ENCODE measurements at regions not wholly inside any gene's neighbourhood (a gene's known extent, or its start where the extent isn't known, plus 50 kb on each side); places are given as distances from the start of the nearest gene placed in this dataset.

DNA sequence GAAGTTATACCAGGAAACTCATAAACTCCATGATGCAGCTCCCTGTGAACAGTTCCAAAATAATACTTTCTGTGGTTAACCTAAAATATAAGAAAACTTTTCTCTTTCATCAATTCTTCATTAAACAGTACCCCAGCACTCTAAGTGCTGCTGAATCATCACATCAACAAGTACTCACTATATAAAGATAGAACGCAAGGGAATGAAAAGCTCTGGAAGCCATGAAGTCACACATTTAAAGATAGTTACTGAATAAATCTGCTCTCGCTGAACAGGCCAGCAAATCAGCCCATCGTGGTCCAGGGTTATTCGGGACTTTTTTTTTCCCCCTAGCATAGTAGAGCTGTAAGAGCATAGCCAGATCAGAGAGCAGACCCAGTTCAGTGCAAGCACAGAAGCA, 254.3 kb downstream of the IPMK start:
- DNase-seq (ENCODE audit: low spot score in 2 of 2) (no peak), ATAC-seq (ENCODE audit: low read depth) (no peak)
- Mint-ChIP-seq H3K4me3 (no peak overlapping the region), H3K36me3 (no peaks in the 10 kb centered on the region), H3K27ac (no peak overlapping the region), H3K27me3 (no peaks in the 10 kb centered on the region), H3K4me1 (no peaks in the 10 kb centered on the region), H3K9me3 (no peaks in the 10 kb centered on the region)

DNA sequence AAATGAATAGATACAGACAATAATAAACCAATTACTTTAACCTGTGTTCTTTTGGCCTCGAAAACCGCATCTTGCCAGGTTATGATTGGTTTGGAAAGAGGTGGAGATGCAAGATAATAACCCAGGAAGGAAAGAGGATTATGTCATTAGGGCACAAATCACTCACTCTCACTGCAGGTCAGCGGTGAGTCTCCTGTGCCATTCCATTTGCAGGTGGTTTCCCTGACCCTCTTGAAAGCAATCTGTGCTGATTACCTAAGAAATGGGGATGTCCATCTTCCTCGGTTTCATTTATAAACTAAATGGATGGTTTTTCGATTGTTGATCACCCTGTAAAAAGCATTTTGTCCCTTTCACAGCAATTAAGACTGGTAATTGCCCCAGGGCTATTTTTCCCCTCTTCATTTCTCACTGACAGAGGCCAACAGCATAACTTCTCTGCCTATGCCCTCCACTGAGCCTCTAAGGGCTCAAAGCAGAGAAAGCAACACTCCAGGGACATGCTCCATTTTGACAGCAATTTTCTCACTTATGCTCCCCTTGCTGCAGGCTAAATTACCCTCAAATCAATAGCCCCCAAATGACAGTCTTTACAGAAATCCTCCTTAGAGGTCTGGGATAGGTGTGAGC, 257.5 kb downstream of the IPMK start:
- Mint-ChIP-seq H3K27me3 (no peaks in the 10 kb centered on the region), H3K36me3 (no peaks in the 10 kb centered on the region), H3K4me1 (no peaks in the 10 kb centered on the region), H3K4me3 (no peak overlapping the region), H3K27ac (no peak overlapping the region), H3K9me3 (no peaks in the 10 kb centered on the region)
- DNase-seq (ENCODE audit: low spot score in 2 of 2) (no peak), ATAC-seq (ENCODE audit: low read depth) (no peak)

DNA sequence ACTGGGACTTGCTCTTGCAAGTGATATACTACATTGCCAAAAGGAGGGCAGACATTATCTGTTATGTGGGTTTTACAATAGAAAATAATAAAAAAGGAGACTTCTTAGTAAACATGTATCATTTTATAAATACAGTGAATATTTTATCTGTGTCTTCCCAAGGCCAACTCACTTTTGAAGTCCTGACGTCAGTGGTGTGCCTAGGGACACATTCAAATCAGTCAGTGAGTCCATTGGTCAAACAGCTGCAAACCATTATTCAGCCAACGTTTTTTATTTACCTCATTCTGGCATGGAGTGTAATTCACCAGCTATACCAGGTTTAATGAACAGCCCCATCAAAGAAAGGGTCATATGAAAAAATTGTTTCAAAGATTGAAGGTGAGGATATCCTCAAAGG, 263.7 kb downstream of the IPMK start:
- Mint-ChIP-seq H3K9me3 (no peaks in the 10 kb centered on the region), H3K27me3 (peaks cover 3% of the 10 kb centered on the region), H3K4me1 (no peaks in the 10 kb centered on the region), H3K27ac (no peak overlapping the region), H3K36me3 (no peaks in the 10 kb centered on the region), H3K4me3 (no peak overlapping the region)
- ATAC-seq (ENCODE audit: low read depth) (no peak), DNase-seq (ENCODE audit: low spot score in 2 of 2) (no peak)

DNA sequence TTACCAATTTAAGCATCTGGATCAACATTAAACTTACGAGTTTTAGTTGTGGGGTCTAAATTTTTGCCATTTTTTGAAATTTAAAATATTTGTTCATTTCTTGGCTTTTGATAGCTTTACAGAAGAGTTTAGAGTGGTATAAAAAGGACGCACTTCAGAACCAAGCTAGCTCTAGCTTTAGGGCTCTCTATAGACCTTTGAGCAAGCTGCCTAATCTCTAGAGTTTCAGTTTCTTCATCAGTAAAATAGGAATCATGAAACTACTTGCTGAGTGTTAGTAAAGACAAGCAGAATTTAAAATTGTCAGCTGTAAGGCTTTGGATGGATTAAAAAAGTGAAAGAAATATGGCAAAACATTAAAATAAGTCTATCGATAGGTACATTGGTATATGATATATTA, 266.5 kb downstream of the IPMK start:
- Mint-ChIP-seq H3K9me3 (no peaks in the 10 kb centered on the region), H3K36me3 (no peaks in the 10 kb centered on the region), H3K4me1 (no peaks in the 10 kb centered on the region), H3K4me3 (no peak overlapping the region), H3K27ac (no peak overlapping the region), H3K27me3 (peaks cover 3% of the 10 kb centered on the region)
- ATAC-seq (ENCODE audit: low read depth), result no peak
- no peak for DNase-seq (ENCODE audit: low spot score in 2 of 2)

DNA sequence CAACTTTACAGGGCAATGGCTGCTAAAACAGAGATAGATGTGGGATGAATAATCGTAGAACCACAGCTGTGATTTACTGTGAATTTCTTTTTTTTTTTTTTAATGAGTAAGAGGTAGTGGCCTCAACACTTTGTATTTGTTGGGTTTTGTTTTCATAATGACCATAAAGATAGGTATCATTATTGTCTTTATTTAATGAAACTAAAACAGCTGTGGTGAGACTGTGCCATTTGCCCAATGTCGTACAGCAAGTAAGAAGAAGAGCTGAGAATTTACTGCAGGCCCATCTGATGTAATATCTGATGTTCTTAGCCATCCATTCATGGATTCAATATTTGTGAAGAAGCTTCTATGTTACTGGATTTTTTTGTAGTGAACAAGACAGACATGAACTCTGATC, 271.2 kb downstream of the IPMK start:
- no peak for ATAC-seq (ENCODE audit: low read depth)
- no peaks in the 10 kb centered on the region for H3K4me1 Mint-ChIP-seq
- H3K4me3 Mint-ChIP-seq, result no peak overlapping the region

DNA sequence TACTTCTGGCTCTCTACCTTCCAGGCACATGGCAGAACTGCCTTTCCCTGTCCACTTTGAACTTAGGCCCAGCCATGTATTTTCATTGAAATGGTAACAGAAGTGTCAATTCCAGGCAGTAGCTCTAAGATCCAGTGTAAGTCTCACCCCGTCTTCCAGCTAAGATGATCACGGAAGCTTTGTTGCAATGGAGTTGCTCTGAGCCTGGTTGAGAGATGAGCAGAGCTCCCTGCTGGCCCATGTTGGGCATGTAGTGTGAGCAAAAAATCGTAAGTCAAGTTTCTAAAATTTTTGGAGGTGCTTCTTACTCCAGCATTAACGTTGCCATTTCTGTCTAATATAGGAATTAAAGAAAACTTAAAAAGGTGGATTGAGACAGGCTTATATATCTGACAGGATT, 274.4 kb downstream of the IPMK start:
- Mint-ChIP-seq H3K9me3 (peaks cover 2% of the 10 kb centered on the region), H3K27ac (no peak overlapping the region), H3K4me3 (no peak overlapping the region), H3K36me3 (no peaks in the 10 kb centered on the region), H3K27me3 (no peaks in the 10 kb centered on the region), H3K4me1 (no peaks in the 10 kb centered on the region)
- ATAC-seq (ENCODE audit: low read depth) (no peak), DNase-seq (ENCODE audit: low spot score in 2 of 2) (no peak)

More for the DNA sequence above, 271.2 kb downstream of the IPMK start:
- DNase-seq (ENCODE audit: low spot score in 2 of 2), result no peak
- H3K27me3 Mint-ChIP-seq, result no peaks in the 10 kb centered on the region
- no peaks in the 10 kb centered on the region for H3K36me3 Mint-ChIP-seq
- H3K9me3 Mint-ChIP-seq, result peaks cover 2% of the 10 kb centered on the region
- H3K27ac Mint-ChIP-seq, result no peak overlapping the region

DNA sequence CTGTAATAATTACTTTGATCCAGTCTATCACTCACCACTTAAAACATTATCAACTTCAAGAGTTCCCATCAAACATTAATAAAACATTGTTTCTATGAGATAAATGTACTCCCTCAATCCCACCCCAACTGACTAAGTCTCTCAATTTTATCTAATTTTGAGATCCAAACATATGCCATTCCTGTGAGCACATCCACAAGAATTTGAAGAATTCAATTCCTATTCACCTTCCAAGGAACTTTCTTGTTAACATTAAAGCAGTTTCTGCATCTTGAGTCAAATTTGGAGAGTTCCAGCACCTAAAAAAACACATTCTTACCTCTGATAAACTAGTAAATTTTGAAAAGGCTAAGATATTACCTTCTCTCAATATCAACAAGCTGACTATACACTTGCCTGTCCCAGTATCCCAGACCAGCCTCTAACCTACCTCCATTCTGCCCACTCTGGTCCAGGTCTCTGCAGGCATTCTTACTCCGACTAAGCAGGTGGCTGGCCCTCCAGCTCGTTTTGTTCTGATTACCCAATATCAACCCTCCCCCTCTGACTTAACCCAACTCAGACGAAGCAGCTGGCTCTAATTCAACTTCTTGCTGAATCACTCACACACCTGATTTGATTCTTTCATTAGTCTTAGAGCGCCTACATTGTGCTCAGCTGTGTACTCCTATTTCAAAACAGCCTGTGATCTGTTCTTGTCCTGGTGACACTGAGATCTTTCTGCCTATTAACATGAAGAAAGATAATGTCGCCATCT, 275.2 kb downstream of the IPMK start:
- H3K27ac Mint-ChIP-seq, result no peak overlapping the region
- DNase-seq (ENCODE audit: low spot score in 2 of 2), result no peak
- H3K36me3 Mint-ChIP-seq, result no peaks in the 10 kb centered on the region
- no peak overlapping the region for H3K4me3 Mint-ChIP-seq
- no peaks in the 10 kb centered on the region for H3K4me1 Mint-ChIP-seq
- H3K27me3 Mint-ChIP-seq, result no peaks in the 10 kb centered on the region
- ATAC-seq (ENCODE audit: low read depth), result no peak
- peaks cover 2% of the 10 kb centered on the region for H3K9me3 Mint-ChIP-seq

DNA sequence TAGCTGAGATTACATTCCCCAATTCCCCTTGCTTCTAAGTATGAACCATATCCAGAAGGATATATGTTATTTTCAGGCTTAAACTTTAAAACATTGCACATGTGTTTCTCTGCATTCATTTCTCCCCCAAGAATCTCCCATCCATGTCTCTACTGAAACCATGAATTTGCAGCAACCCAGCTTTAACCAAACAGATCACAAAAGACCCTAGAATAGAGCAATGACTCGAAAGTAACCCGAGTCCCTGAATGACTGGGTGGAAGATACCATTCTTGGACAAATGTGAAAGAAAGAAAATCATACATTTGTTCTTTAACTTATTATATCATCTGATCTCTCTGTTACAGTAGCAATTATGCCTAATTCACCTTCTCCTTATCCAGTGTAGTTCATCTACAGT, 278.7 kb downstream of the IPMK start:
- no peaks in the 10 kb centered on the region for H3K36me3 Mint-ChIP-seq
- no peaks in the 10 kb centered on the region for H3K9me3 Mint-ChIP-seq
- H3K27ac Mint-ChIP-seq, result no peak overlapping the region
- no peaks in the 10 kb centered on the region for H3K4me1 Mint-ChIP-seq
- ATAC-seq (ENCODE audit: low read depth) (no peak), DNase-seq (ENCODE audit: low spot score in 2 of 2) (no peak)
- no peak overlapping the region for H3K4me3 Mint-ChIP-seq
- H3K27me3 Mint-ChIP-seq, result no peaks in the 10 kb centered on the region

DNA sequence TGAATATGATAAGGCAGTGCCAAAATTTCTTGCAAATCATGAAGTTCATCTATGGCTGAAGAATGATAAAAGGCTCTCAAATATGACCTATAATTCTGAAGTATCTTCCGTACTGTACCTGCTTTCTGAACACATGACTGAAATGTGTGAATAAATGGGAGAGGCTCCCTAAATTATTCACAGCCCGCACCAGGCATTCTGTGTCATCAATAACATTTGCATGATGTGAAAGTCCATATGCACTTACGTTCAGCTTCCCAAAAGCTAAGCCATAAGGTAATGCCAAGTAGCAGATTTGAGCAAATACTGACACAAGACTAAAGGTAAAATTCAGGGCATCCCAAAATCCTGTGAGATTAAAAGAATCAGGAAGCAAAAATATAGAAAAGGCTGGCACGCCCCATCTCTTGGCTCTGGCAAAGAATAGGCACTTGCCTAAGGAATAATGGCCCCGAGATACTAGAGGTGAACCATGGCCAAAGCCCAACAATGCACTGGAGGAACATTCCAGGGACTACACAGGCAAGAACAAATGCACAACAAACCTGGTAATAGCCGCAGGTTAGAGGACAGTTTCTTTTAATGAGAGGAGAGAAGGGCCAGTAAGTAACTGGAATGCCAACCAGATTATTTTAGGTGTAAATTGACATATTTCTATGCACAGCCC, 280.5 kb downstream of the IPMK start:
- ATAC-seq (ENCODE audit: low read depth) (no peak), DNase-seq (ENCODE audit: low spot score in 2 of 2) (no peak)
- H3K27me3 Mint-ChIP-seq, result no peaks in the 10 kb centered on the region
- H3K9me3 Mint-ChIP-seq, result no peaks in the 10 kb centered on the region
- no peak overlapping the region for H3K27ac Mint-ChIP-seq
- H3K4me3 Mint-ChIP-seq, result no peak overlapping the region
- H3K36me3 Mint-ChIP-seq, result no peaks in the 10 kb centered on the region
- no peaks in the 10 kb centered on the region for H3K4me1 Mint-ChIP-seq

DNA sequence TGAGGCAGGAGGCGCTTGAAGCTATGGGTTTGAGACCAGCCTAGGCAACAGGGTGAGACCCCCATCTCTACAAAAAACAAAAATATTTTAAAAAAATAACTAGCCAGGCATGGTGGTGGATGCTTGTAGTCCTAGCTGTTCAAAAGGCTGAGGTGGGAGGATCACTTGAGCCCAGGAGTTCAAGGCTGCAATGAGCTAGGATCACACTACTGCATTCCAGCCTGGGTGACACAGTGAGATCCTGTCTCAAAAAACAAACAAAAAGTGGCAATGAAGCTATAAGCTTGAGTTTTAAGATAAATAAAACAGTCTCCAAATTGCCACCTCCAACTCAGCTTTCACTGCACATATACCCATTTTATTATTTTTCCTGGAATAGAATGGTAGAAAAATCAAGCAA, 281.3 kb downstream of the IPMK start:
- no peak overlapping the region for H3K4me3 Mint-ChIP-seq
- H3K36me3 Mint-ChIP-seq, result no peaks in the 10 kb centered on the region
- no peak overlapping the region for H3K27ac Mint-ChIP-seq
- H3K4me1 Mint-ChIP-seq, result no peaks in the 10 kb centered on the region
- ATAC-seq (ENCODE audit: low read depth), result no peak
- no peaks in the 10 kb centered on the region for H3K9me3 Mint-ChIP-seq
- H3K27me3 Mint-ChIP-seq, result no peaks in the 10 kb centered on the region
- no peak for DNase-seq (ENCODE audit: low spot score in 2 of 2)

DNA sequence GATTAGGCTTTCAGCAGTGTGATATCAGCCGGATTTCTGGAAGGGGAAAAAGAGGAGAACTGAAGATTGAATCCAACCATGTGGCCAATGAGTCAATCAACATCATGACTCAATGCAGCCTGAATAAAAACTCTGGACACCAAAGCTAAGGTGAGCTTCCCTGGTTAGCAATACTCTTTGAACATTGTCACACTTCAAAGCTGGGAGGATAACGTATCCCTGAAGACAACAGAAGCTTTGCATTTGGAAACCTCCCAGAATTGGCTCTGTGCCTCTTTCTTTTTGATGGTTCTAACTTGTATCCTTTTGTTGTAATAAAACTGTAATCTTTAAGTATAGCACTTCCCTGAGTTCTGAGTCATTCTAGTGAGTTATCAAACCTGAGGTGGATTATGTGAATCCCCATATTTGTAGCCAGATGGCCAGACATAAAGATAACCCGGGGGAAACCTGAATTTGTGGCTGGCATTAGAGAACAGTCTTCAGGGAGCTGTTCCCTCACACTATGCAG, 284.4 kb downstream of the IPMK start:
- ATAC-seq (ENCODE audit: low read depth) (no peak), DNase-seq (ENCODE audit: low spot score in 2 of 2) (no peak)
- no peaks in the 10 kb centered on the region for H3K4me1 Mint-ChIP-seq
- no peak overlapping the region for H3K27ac Mint-ChIP-seq
- no peak overlapping the region for H3K4me3 Mint-ChIP-seq
- no peaks in the 10 kb centered on the region for H3K27me3 Mint-ChIP-seq
- no peaks in the 10 kb centered on the region for H3K9me3 Mint-ChIP-seq
- H3K36me3 Mint-ChIP-seq, result no peaks in the 10 kb centered on the region

DNA sequence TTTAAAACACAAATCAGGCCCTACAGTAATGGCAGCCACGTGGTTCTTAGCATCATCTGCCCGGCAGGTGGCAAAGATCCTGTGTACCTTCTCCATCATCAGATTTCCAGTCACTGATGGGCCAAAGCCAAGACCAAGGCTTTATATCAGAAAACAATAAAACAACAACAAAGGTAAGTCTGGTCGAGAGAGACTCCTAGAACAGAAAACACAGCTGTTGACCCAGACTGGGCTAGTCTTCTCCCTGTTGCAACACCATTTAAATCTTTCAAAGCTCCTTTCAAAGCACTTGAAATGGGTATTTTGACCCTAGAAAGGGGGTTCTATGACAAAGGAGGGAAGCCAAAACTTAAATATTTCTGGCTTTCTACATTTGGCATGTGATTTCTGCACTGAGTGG, 285.6 kb downstream of the IPMK start:
- no peaks in the 10 kb centered on the region for H3K4me1 Mint-ChIP-seq
- ATAC-seq (ENCODE audit: low read depth), result no peak
- peaks cover 3% of the 10 kb centered on the region for H3K9me3 Mint-ChIP-seq

DNA sequence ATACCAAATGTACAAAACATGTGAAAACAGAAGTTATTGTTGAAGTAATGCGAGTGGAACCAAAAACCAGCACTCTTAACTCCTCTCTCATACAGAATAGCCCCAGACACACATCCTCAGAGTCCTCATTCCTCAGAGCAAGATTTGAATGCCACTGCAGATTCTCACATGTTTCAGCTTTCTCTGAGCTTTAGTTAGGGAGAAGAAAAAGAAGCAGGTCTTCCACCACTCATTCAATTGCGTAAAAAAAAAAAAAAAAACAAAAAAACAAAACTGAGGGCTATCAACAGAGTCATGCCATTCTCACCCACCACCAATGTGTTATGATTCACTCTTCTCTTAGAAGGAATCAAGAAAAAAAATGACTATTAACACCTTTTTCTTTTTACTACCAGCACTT, 287.7 kb downstream of the IPMK start:
- Mint-ChIP-seq H3K4me1 (no peaks in the 10 kb centered on the region), H3K36me3 (no peaks in the 10 kb centered on the region), H3K27me3 (no peaks in the 10 kb centered on the region), H3K9me3 (peaks cover 4% of the 10 kb centered on the region), H3K27ac (no peak overlapping the region), H3K4me3 (no peak overlapping the region)
- no peak for DNase-seq (ENCODE audit: low spot score in 2 of 2)
- no peak for ATAC-seq (ENCODE audit: low read depth)

More for the DNA sequence above, 285.6 kb downstream of the IPMK start:
- no peaks in the 10 kb centered on the region for H3K36me3 Mint-ChIP-seq
- H3K27me3 Mint-ChIP-seq, result no peaks in the 10 kb centered on the region
- no peak overlapping the region for H3K27ac Mint-ChIP-seq
- no peak overlapping the region for H3K4me3 Mint-ChIP-seq
- no peak for DNase-seq (ENCODE audit: low spot score in 2 of 2)

DNA sequence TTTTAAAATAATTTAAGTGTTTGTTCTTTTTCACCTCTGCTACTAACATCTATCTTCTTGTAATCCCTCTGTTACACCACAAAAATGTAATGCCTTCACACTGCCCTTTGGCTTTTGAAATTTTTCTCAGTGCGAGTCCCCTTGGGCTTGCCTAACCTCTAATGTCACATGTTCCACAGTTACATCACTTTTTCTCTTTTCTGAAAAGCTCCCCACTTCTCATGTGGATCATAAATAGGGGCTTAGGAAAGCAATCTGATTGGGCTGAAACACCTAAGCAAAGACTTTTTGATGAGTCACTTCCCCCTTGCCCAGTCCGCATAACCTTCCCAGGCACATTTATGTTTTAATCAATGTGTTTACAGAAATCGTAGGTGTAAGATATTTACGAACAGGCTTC, 288.2 kb downstream of the IPMK start:
- ATAC-seq (ENCODE audit: low read depth), result no peak
- H3K9me3 Mint-ChIP-seq, result peaks cover 4% of the 10 kb centered on the region
- H3K4me1 Mint-ChIP-seq, result no peaks in the 10 kb centered on the region
- H3K27ac Mint-ChIP-seq, result no peak overlapping the region
- H3K36me3 Mint-ChIP-seq, result no peaks in the 10 kb centered on the region
- H3K27me3 Mint-ChIP-seq, result no peaks in the 10 kb centered on the region
- no peak for DNase-seq (ENCODE audit: low spot score in 2 of 2)
- H3K4me3 Mint-ChIP-seq, result no peak overlapping the region

Measured in memory B cell (primary cell).